ENCODE measurements at regions not wholly inside any gene's neighbourhood (a gene's known extent, or its start where the extent isn't known, plus 50 kb on each side); places are given as distances from the start of the nearest gene placed in this dataset.

DNA sequence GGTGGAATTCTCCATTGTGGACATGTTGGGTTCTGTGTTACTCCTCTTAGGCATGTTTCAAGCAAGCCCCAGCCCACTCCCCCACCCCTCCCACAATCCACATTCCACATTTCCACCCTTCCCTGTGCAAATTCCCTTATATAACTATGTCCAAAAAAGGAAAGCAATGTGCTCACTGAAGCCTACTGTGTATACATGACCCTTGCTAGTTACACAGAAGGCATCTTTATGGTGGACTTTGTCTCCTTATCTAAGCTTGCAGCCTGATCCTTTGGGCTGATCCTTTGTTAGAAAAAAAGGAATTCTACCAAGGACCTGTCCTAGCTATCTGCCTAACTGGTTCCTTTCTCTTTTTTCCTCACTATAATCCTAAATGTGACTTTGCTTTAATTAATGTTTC lies 796.8 kb downstream of the NLGN4X start:
- TF ChIP-seq TOX (CRISPR knock-in tag; IDR thresholded peaks at IDR 0.05; ENCODE audit: borderline replicate concordance) = no peak
- no peak for TF ChIP-seq ZFP30 (CRISPR knock-in tag; IDR thresholded peaks at IDR 0.05)
- TF ChIP-seq, protein P1, sequence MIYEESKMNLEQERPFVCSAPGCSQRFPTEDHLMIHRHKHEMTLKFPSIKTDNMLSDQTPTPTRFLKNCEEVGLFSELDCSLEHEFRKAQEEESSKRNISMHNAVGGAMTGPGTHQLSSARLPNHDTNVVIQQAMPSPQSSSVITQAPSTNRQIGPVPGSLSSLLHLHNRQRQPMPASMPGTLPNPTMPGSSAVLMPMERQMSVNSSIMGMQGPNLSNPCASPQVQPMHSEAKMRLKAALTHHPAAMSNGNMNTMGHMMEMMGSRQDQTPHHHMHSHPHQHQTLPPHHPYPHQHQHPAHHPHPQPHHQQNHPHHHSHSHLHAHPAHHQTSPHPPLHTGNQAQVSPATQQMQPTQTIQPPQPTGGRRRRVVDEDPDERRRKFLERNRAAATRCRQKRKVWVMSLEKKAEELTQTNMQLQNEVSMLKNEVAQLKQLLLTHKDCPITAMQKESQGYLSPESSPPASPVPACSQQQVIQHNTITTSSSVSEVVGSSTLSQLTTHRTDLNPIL (CRISPR knock-in tag; IDR thresholded peaks at IDR 0.05; ENCODE audit: low read depth) = no peak
- no peak for TF ChIP-seq PATZ1 (CRISPR knock-in tag; IDR thresholded peaks at IDR 0.05; ENCODE audit: borderline replicate concordance)
- no peak for TF ChIP-seq CSDC2 (CRISPR knock-in tag; IDR thresholded peaks at IDR 0.05)
- TF ChIP-seq TCF4 (CRISPR knock-in tag; IDR thresholded peaks at IDR 0.05; ENCODE audit: borderline replicate concordance) = no peak
- no peak for TF ChIP-seq ARNTL (CRISPR knock-in tag; IDR thresholded peaks at IDR 0.05; ENCODE audit: borderline replicate concordance, low read depth)
- TF ChIP-seq SNAI2 (CRISPR knock-in tag; IDR thresholded peaks at IDR 0.05) = no peak
- TF ChIP-seq GLIS3 (CRISPR knock-in tag; IDR thresholded peaks at IDR 0.05) = no peak
- no peak for TF ChIP-seq PPARA (CRISPR knock-in tag; IDR thresholded peaks at IDR 0.05; ENCODE audit: borderline replicate concordance)
